GM23338 (cell line): ENCODE measurements at regions not wholly inside any gene's neighbourhood (a gene's known extent, or its start where the extent isn't known, plus 50 kb on each side); places are given as distances from the start of the nearest gene placed in this dataset.

Experiments
- ATAC-seq: fragments of 200-7000 bp; cut with Tn5 transposase; 3 replicates; pipeline ENCODE4 v1.9.1; 2020
- DNase-seq: peaks from one replicate; pipeline ENCODE4 v3.0.0-alpha.2; 2015; ENCODE audit warnings: low spot score
- H2AFZ ChIP-seq: fragments of 200-600 bp; sonication (generic); 2 replicates; pipeline ENCODE4 v1.8.0; 2016; ENCODE audit warnings: antibody characterized with exemption, mild to moderate bottlenecking, moderate library complexity
- H3F3A ChIP-seq: fragments of 200-600 bp; sonication (generic); replicated peaks from 2 replicates; pipeline ENCODE4 v1.8.0; 2017; ENCODE audit warnings: antibody characterized with exemption, mixed run types, low read depth
- H3K27ac ChIP-seq: fragments of 200-600 bp; sonication (generic); 2 replicates; pipeline ENCODE4 v1.6.1; 2016; ENCODE audit warnings: low read depth
- H3K27me3 ChIP-seq: fragments of 200-600 bp; sonication (generic); 2 replicates; pipeline ENCODE4 v1.8.0; 2016; ENCODE audit warnings: mild to moderate bottlenecking, mixed run types, moderate library complexity; ENCODE audit not compliant: insufficient read depth
- H3K36me3 ChIP-seq: fragments of 200-600 bp; sonication (generic); 2 replicates; pipeline ENCODE4 v1.8.0; 2016; ENCODE audit warnings: mild to moderate bottlenecking; ENCODE audit not compliant: insufficient read depth
- H3K4me1 ChIP-seq: fragments of 200-600 bp; sonication (generic); 2 replicates; pipeline ENCODE4 v1.8.0; 2016; ENCODE audit warnings: mild to moderate bottlenecking, moderate library complexity; ENCODE audit not compliant: insufficient read depth
- H3K4me2 ChIP-seq: fragments of 200-600 bp; sonication (generic); 2 replicates; pipeline ENCODE4 v1.7.1; 2017; ENCODE audit warnings: mixed run types
- H3K4me3 ChIP-seq: fragments of 200-600 bp; sonication (generic); 2 replicates; pipeline ENCODE4 v1.6.1; 2016; ENCODE audit warnings: mixed run types
- H3K79me2 ChIP-seq: fragments of 200-600 bp; sonication (generic); replicated peaks from 2 replicates; pipeline ENCODE4 v1.8.0; 2017; ENCODE audit warnings: mild to moderate bottlenecking; ENCODE audit not compliant: insufficient read depth
- H3K9me2 ChIP-seq: fragments of 200-600 bp; sonication (generic); 2 replicates; pipeline ENCODE4 v1.8.0; 2017; ENCODE audit not compliant: insufficient read depth
- H4K20me1 ChIP-seq: fragments of 200-600 bp; sonication (generic); replicated peaks from 2 replicates; pipeline ENCODE4 v1.8.0; 2017; ENCODE audit warnings: mild to moderate bottlenecking; ENCODE audit not compliant: insufficient read depth
- H3K27ac Mint-ChIP-seq: 2 replicates; pipeline ENCODE4 v1.8.0; 2020; ENCODE audit warnings: inconsistent platforms, mild to moderate bottlenecking, moderate library complexity, mixed read lengths
- H3K27me3 Mint-ChIP-seq: 3 replicates; pipeline ENCODE4 v1.8.0; 2022; ENCODE audit warnings: low read depth, mild to moderate bottlenecking, moderate library complexity, mixed read lengths, inconsistent platforms; ENCODE audit not compliant: insufficient read depth, poor library complexity
- H3K36me3 Mint-ChIP-seq: 3 replicates; pipeline ENCODE4 v1.8.0; 2021; ENCODE audit warnings: low read depth, mild to moderate bottlenecking, inconsistent platforms, moderate library complexity, mixed read lengths
- H3K4me1 Mint-ChIP-seq: 3 replicates; pipeline ENCODE4 v1.8.0; 2020; ENCODE audit warnings: mild to moderate bottlenecking, inconsistent platforms, mixed read lengths
- H3K4me3 Mint-ChIP-seq: 3 replicates; pipeline ENCODE4 v1.8.0; 2021; ENCODE audit warnings: moderate library complexity, mild to moderate bottlenecking, inconsistent platforms, mixed read lengths
- H3K9me3 Mint-ChIP-seq: 3 replicates; pipeline ENCODE4 v1.8.0; 2020; ENCODE audit warnings: moderate library complexity, mild to moderate bottlenecking, inconsistent platforms, mixed read lengths
- CREB1 ChIP-seq: fragments of 250-450 bp; sonication (Bioruptor Pico); IDR thresholded peaks from 2 replicates; pipeline ENCODE4 v1.5.0; 2020; ENCODE audit warnings: low read depth, mild to moderate bottlenecking, moderate library complexity
- EZH2 ChIP-seq: fragments of 200-600 bp; sonication (generic); IDR thresholded peaks from one replicate; pipeline ENCODE4 v1.8.0; 2017; ENCODE audit warnings: antibody characterized with exemption, mild to moderate bottlenecking, low read depth; ENCODE audit not compliant: unreplicated experiment
- JUNB ChIP-seq: IDR thresholded peaks from one replicate; pipeline ENCODE4 v1.6.1; 2016; ENCODE audit warnings: antibody characterized with exemption; ENCODE audit not compliant: unreplicated experiment
- POLR2AphosphoS5 ChIP-seq: IDR thresholded peaks from 2 replicates; pipeline ENCODE4 v1.6.1; 2016; ENCODE audit warnings: antibody characterized with exemption, low read depth
- STAT1 ChIP-seq: IDR thresholded peaks from one replicate; pipeline ENCODE4 v1.6.1; 2016; ENCODE audit warnings: antibody characterized with exemption; ENCODE audit not compliant: unreplicated experiment
- ZNF114 ChIP-seq: fragments of 250-450 bp; sonication (Bioruptor Pico); IDR thresholded peaks from 2 replicates; pipeline ENCODE4 v1.5.0; 2020; ENCODE audit warnings: mild to moderate bottlenecking, moderate library complexity
- ZNF331 ChIP-seq: fragments of 250-450 bp; sonication (Bioruptor Pico); IDR thresholded peaks from 2 replicates; pipeline ENCODE4 v1.5.0; 2020; ENCODE audit warnings: low read depth, mild to moderate bottlenecking, moderate library complexity
- TF ChIP-seq, protein P1 (sequence below): IDR thresholded peaks from one replicate; pipeline ENCODE4 v1.6.1; 2018; ENCODE audit warnings: antibody characterized with exemption; ENCODE audit not compliant: unreplicated experiment
- TF ChIP-seq, protein P2 (sequence below): IDR thresholded peaks from 2 replicates; pipeline ENCODE4 v1.6.1; 2016; ENCODE audit warnings: antibody characterized with exemption

DNA sequence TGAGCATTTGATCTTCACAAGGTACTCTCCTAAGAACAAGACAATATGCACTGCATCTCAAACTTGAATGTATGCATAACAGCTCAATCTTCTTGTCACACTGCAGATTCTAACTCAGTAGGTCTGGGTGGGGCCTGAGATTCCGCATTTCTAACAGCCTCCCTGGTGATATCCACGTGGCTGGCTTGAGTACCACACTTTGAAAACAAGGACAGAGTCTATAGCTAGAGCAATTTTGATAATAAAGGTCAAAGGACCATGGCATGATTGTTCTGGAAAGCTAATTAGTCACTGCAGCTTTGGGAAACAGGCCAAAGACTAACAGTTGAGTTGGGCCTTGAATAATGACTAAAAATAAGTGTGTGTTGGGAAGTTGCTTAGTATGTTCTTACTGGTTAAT, 213.3 kb downstream of the GBA3 start (continued):
- TF ChIP-seq, protein P1, sequence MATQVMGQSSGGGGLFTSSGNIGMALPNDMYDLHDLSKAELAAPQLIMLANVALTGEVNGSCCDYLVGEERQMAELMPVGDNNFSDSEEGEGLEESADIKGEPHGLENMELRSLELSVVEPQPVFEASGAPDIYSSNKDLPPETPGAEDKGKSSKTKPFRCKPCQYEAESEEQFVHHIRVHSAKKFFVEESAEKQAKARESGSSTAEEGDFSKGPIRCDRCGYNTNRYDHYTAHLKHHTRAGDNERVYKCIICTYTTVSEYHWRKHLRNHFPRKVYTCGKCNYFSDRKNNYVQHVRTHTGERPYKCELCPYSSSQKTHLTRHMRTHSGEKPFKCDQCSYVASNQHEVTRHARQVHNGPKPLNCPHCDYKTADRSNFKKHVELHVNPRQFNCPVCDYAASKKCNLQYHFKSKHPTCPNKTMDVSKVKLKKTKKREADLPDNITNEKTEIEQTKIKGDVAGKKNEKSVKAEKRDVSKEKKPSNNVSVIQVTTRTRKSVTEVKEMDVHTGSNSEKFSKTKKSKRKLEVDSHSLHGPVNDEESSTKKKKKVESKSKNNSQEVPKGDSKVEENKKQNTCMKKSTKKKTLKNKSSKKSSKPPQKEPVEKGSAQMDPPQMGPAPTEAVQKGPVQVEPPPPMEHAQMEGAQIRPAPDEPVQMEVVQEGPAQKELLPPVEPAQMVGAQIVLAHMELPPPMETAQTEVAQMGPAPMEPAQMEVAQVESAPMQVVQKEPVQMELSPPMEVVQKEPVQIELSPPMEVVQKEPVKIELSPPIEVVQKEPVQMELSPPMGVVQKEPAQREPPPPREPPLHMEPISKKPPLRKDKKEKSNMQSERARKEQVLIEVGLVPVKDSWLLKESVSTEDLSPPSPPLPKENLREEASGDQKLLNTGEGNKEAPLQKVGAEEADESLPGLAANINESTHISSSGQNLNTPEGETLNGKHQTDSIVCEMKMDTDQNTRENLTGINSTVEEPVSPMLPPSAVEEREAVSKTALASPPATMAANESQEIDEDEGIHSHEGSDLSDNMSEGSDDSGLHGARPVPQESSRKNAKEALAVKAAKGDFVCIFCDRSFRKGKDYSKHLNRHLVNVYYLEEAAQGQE = no peak
- TF ChIP-seq POLR2AphosphoS5 (no peak), ZNF331 (CRISPR knock-in tag) (no peak), CREB1 (CRISPR knock-in tag) (no peak), ZNF114 (CRISPR knock-in tag) (no peak), JUNB (no peak), EZH2 (no peak)
- TF ChIP-seq, protein P2, sequence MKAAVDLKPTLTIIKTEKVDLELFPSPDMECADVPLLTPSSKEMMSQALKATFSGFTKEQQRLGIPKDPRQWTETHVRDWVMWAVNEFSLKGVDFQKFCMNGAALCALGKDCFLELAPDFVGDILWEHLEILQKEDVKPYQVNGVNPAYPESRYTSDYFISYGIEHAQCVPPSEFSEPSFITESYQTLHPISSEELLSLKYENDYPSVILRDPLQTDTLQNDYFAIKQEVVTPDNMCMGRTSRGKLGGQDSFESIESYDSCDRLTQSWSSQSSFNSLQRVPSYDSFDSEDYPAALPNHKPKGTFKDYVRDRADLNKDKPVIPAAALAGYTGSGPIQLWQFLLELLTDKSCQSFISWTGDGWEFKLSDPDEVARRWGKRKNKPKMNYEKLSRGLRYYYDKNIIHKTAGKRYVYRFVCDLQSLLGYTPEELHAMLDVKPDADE = no peak

DNA sequence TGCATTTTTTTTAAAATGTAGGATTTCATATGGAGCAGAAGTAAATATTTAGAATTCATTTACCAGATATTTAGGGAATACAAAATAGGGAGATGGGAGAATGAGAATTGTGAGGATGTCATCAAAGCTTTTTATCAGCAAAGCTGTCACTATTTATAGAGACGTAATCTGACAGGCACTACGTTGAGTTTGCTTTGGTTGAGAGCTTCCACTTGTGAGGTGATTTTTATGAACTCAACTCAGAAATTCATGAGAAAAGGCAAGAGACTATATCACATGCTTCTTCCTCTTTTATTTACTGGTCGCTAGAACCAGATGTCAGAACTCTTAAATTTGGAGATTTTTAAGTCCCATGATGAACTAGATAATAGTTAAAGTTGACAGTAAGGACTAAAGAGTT, 211.2 kb downstream of the GBA3 start:
- Histone ChIP-seq H3F3A (no peaks in the 10 kb centered on the region), H3K4me3 (no peak overlapping the region), H3K79me2 (no peaks in the 10 kb centered on the region), H3K27ac (no peak overlapping the region), H3K9me2 (no peaks in the 10 kb centered on the region), H2AFZ (no peak overlapping the region), H3K36me3 (no peaks in the 10 kb centered on the region), H4K20me1 (no peaks in the 10 kb centered on the region), H3K27me3 (no peaks in the 10 kb centered on the region), H3K4me2 (no peak overlapping the region), H3K4me1 (no peaks in the 10 kb centered on the region)
- H3K27ac Mint-ChIP-seq = no peak overlapping the region
- H3K9me3 Mint-ChIP-seq = peaks cover 2% of the 10 kb centered on the region; the same call in 1 of the 3 replicates
- DNase-seq = no peak
- no peak for ATAC-seq
- H3K36me3 Mint-ChIP-seq = no peaks in the 10 kb centered on the region
- no peaks in the 10 kb centered on the region for H3K4me1 Mint-ChIP-seq
- TF ChIP-seq, protein P1 = no peak
- TF ChIP-seq ZNF331 (CRISPR knock-in tag) (no peak), STAT1 (no peak), EZH2 (no peak)
- TF ChIP-seq, protein P2 = no peak
- H3K4me3 Mint-ChIP-seq = no peak overlapping the region
- no peaks in the 10 kb centered on the region for H3K27me3 Mint-ChIP-seq
